Liver (tissue), 3 donors: ENCODE measurements at regions not wholly inside any gene's neighbourhood (a gene's known extent, or its start where the extent isn't known, plus 50 kb on each side); places are given as distances from the start of the nearest gene placed in this dataset.

Experiments
- CTCF ChIP-seq: fragments of 150-350 bp; IDR thresholded peaks from 2 replicates; pipeline ENCODE4 v1.5.1; 2017; ENCODE audit warnings: improper control_type of control experiment, low read depth, low read length; ENCODE audit not compliant: missing input control
- FOXA1 ChIP-seq: IDR thresholded peaks from 2 replicates; pipeline ENCODE4 v1.6.1; 2016; ENCODE audit warnings: antibody characterized with exemption
- HNF4A ChIP-seq, 2 donors: conservative IDR thresholded peaks; 2 replicates each; pipeline ENCODE4 v1.6.1; 2016; ENCODE audit warnings: antibody characterized with exemption in 2 of 2, mild to moderate bottlenecking in 2 of 2
- JUND ChIP-seq, 2 donors: IDR thresholded peaks; 2 replicates each; pipeline ENCODE4 v1.6.1; 2016; ENCODE audit warnings: antibody characterized with exemption in 2 of 2
- MAX ChIP-seq: IDR thresholded peaks from 2 replicates; pipeline ENCODE4 v1.6.1; 2016; ENCODE audit warnings: antibody characterized with exemption
- RAD21 ChIP-seq, 2 donors: IDR thresholded peaks; 2 replicates each; pipeline ENCODE4 v1.6.1; 2016; ENCODE audit warnings: antibody characterized with exemption in 2 of 2, mild to moderate bottlenecking in 2 of 2
- REST ChIP-seq: IDR thresholded peaks from 2 replicates; pipeline ENCODE4 v1.6.1; 2016; ENCODE audit warnings: antibody characterized with exemption, mild to moderate bottlenecking
- RXRA ChIP-seq, 2 donors: IDR thresholded peaks; 2 replicates each; pipeline ENCODE4 v1.6.1; 2017 to 2018; ENCODE audit warnings: antibody characterized with exemption in 2 of 2, mild to moderate bottlenecking in 1 of 2
- TAF1 ChIP-seq: conservative IDR thresholded peaks from 2 replicates; pipeline ENCODE4 v1.6.1; 2016; ENCODE audit warnings: antibody characterized with exemption, mild to moderate bottlenecking
- YY1 ChIP-seq: IDR thresholded peaks from 2 replicates; pipeline ENCODE4 v1.6.1; 2016; ENCODE audit warnings: antibody characterized with exemption, mild to moderate bottlenecking
- ZBTB33 ChIP-seq: IDR thresholded peaks from 2 replicates; pipeline ENCODE4 v1.6.1; 2016; ENCODE audit warnings: antibody characterized with exemption
- donor health status: healthy.
- donor health status: healthy.

- TF ChIP-seq JUND (IDR thresholded peaks at IDR 0.05) = no peak
- no peak for TF ChIP-seq RXRA (IDR thresholded peaks at IDR 0.05)
- no peak for TF ChIP-seq FOXA1
- TF ChIP-seq CTCF = no peak
- no peak for TF ChIP-seq MAX
- no peak for TF ChIP-seq YY1
- no peak for TF ChIP-seq ZBTB33
- TF ChIP-seq TAF1 = no peak
- TF ChIP-seq HNF4A (conservative IDR thresholded peaks at IDR 0.05) = no peak
- no peak for TF ChIP-seq RAD21 (IDR thresholded peaks at IDR 0.05)
- TF ChIP-seq REST = no peak
These were observed 1027.3 kb downstream of the UQCRFS1 start for GRCh38 chr19:28185646-28186045.
